Activated naive CD4-positive, alpha-beta T cell treated with anti-CD3 and anti-CD28 coated beads for 36 hours (primary cell): ENCODE measurements at regions not wholly inside any gene's neighbourhood (a gene's known extent, or its start where the extent isn't known, plus 50 kb on each side); places are given as distances from the start of the nearest gene placed in this dataset.

Experiments
- CTCF ChIA-PET: fragments of 350-600 bp; sonication (Branson Sonifier 250); formaldehyde crosslinking; loops from one replicate; lab custom pipeline; 2021; ENCODE audit warnings: antibody characterized with exemption; lab: Charles Lee
- DNase-seq: peaks from one replicate; pipeline ENCODE4 v3.0.0-alpha.2; 2020
- H3K27ac Mint-ChIP-seq: one replicate; pipeline ENCODE4 v1.8.0; 2021; ENCODE audit warnings: mild to moderate bottlenecking, mixed read lengths
- H3K27me3 Mint-ChIP-seq: one replicate; pipeline ENCODE4 v1.8.0; 2021; ENCODE audit warnings: low read depth, mixed read lengths
- H3K36me3 Mint-ChIP-seq: one replicate; pipeline ENCODE4 v1.8.0; 2021; ENCODE audit warnings: low read depth, mixed read lengths
- H3K4me1 Mint-ChIP-seq: one replicate; pipeline ENCODE4 v1.8.0; 2021; ENCODE audit warnings: low read depth, mixed read lengths
- H3K4me3 Mint-ChIP-seq: one replicate; pipeline ENCODE4 v1.8.0; 2021; ENCODE audit warnings: mild to moderate bottlenecking, moderate library complexity, mixed read lengths
- H3K9me3 Mint-ChIP-seq: one replicate; pipeline ENCODE4 v1.8.0; 2021; ENCODE audit warnings: mixed read lengths
- intact Hi-C: fragments of 100-400 bp; cut with micrococcal nuclease; formaldehyde crosslinking; loops from one replicate; pipeline ENCODE4 v1.15.1; 2023

DNA sequence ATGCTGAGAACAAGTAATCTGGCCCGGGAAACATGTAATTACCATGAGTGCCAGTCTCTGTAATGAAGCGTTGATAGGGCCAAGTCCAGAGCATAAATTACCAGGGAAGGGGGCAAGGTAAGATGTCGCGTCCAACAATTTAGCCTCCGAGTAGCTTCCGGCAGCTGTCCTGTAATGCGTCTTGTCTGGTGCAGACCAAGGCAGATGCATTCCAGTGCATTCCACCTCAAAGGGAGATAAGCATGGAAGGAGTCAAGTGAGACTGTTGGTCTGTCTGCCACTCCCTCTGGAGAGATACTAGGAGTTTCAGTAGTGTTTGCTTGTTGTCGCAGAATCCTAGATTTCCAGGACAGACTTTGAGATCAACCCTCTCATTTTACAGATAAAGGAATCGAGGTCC is 218.3 kb downstream of the AACS start:
- Mint-ChIP-seq H3K4me3 (no peak overlapping the region), H3K9me3 (no peaks in the 10 kb centered on the region)
- CTCF ChIA-PET: interaction anchor here (0.8 kb wide), 1 partner anchor 21 kb away, joined by 3 read pairs; no protein-coding TSS in a partner anchor

DNA sequence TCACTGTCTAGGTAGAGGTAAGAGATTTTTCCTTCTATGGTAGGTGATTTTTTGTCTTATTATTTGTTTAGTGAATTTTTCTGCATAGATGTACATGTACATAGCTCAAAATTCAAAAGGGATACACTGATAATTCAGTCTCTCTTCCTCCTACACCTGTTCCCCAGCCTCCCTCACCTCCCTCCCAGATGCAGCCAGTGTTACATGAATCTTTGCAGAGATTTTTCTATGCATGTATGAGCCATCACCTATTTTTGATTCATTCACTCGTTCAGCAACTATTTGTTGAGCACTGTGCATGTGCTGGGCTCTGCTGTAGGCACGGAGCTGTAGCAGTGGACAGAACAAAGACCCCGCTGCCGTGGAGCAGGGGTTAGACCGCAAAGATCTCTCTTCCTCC is 218.9 kb downstream of the AACS start:
- Mint-ChIP-seq H3K27ac (no peak overlapping the region), H3K9me3 (no peaks in the 10 kb centered on the region), H3K36me3 (no peaks in the 10 kb centered on the region), H3K27me3 (peaks cover 15% of the 10 kb centered on the region), H3K4me3 (no peak overlapping the region), H3K4me1 (peaks cover 5% of the 10 kb centered on the region)
- no peak for DNase-seq
- CTCF ChIA-PET: no interaction called here
- intact Hi-C loops: no loop called here

More for the DNA sequence above, 218.3 kb downstream of the AACS start:
- Mint-ChIP-seq H3K4me1 (peaks cover 5% of the 10 kb centered on the region), H3K27me3 (peaks cover 15% of the 10 kb centered on the region), H3K27ac (no peak overlapping the region), H3K36me3 (no peaks in the 10 kb centered on the region)
- intact Hi-C loops: no loop called here
- DNase-seq: no peak

- DNase-seq: no peak
- no peak overlapping the region for H3K4me3 Mint-ChIP-seq
- CTCF ChIA-PET: no interaction called here
- peaks cover 15% of the 10 kb centered on the region for H3K27me3 Mint-ChIP-seq
- H3K9me3 Mint-ChIP-seq: no peaks in the 10 kb centered on the region
- no peak overlapping the region for H3K27ac Mint-ChIP-seq
- H3K36me3 Mint-ChIP-seq: no peaks in the 10 kb centered on the region
- intact Hi-C loops: no loop called here
- peaks cover 5% of the 10 kb centered on the region for H3K4me1 Mint-ChIP-seq
These were observed 219.9 kb downstream of the AACS start for GRCh38 chr12:125284945-125285685.

- Mint-ChIP-seq H3K27ac (no peak overlapping the region), H3K36me3 (no peaks in the 10 kb centered on the region), H3K4me1 (no peaks in the 10 kb centered on the region), H3K9me3 (no peaks in the 10 kb centered on the region), H3K4me3 (no peak overlapping the region), H3K27me3 (peaks cover 6% of the 10 kb centered on the region)
- CTCF ChIA-PET: no interaction called here
- DNase-seq: no peak
- intact Hi-C loops: no loop called here
These were observed 220.9 kb downstream of the AACS start for GRCh38 chr12:125286005-125286727.

- CTCF ChIA-PET: no interaction called here
- H3K36me3 Mint-ChIP-seq: no peaks in the 10 kb centered on the region
- peaks cover 2% of the 10 kb centered on the region for H3K27me3 Mint-ChIP-seq
- H3K4me1 Mint-ChIP-seq: no peaks in the 10 kb centered on the region
- intact Hi-C loops: no loop called here
- no peak overlapping the region for H3K4me3 Mint-ChIP-seq
- DNase-seq: no peak
- no peaks in the 10 kb centered on the region for H3K9me3 Mint-ChIP-seq
- no peak overlapping the region for H3K27ac Mint-ChIP-seq
These were observed 222.1 kb downstream of the AACS start for GRCh38 chr12:125287155-125287847.

- CTCF ChIA-PET: no interaction called here
- no peak overlapping the region for H3K4me3 Mint-ChIP-seq
- H3K4me1 Mint-ChIP-seq: no peaks in the 10 kb centered on the region
- peaks cover 3% of the 10 kb centered on the region for H3K9me3 Mint-ChIP-seq
- DNase-seq: no peak
- intact Hi-C loops: no loop called here
- H3K27me3 Mint-ChIP-seq: peaks cover 5% of the 10 kb centered on the region
- H3K36me3 Mint-ChIP-seq: no peaks in the 10 kb centered on the region
- H3K27ac Mint-ChIP-seq: no peak overlapping the region
These were observed 224.0 kb downstream of the AACS start for GRCh38 chr12:125288931-125289928.

DNA sequence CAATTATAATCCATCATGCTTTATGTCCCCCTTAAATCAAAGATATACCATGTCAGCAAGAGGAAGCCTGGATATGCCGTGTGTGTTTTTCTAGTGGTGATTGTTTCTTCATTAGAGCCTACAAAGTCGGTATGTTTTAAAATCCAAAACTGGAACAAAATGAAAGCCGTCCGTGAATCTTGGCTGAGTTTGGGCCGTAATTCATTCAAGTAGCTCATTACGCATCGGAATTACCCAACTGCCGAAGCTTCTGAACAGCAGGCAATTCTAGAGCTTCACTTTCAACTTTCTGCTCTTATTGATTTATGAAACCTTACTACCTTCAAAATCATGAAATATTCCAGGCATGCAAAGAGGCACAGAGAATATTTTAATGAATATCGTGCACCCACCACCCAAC is 224.7 kb downstream of the AACS start:
- no peak for DNase-seq
- intact Hi-C loops: no loop called here
- H3K27ac Mint-ChIP-seq: no peak overlapping the region
- no peaks in the 10 kb centered on the region for H3K36me3 Mint-ChIP-seq
- CTCF ChIA-PET: no interaction called here
- H3K4me3 Mint-ChIP-seq: no peak overlapping the region
- H3K4me1 Mint-ChIP-seq: no peaks in the 10 kb centered on the region
- peaks cover 7% of the 10 kb centered on the region for H3K27me3 Mint-ChIP-seq
- H3K9me3 Mint-ChIP-seq: peaks cover 3% of the 10 kb centered on the region

GRCh38 chr12:125292700-125293099 is 227.5 kb downstream of the AACS start:
- DNase-seq: no peak
- intact Hi-C loops: no loop called here
- no peak overlapping the region for H3K4me3 Mint-ChIP-seq
- CTCF ChIA-PET: no interaction called here
- peaks cover 3% of the 10 kb centered on the region for H3K9me3 Mint-ChIP-seq
- H3K36me3 Mint-ChIP-seq: no peaks in the 10 kb centered on the region
- H3K27me3 Mint-ChIP-seq: peaks cover 10% of the 10 kb centered on the region
- H3K4me1 Mint-ChIP-seq: no peaks in the 10 kb centered on the region
- no peak overlapping the region for H3K27ac Mint-ChIP-seq

- no peak overlapping the region for H3K4me3 Mint-ChIP-seq
- peaks cover 13% of the 10 kb centered on the region for H3K27me3 Mint-ChIP-seq
- intact Hi-C loops: no loop called here
- H3K9me3 Mint-ChIP-seq: peaks cover 3% of the 10 kb centered on the region
- H3K4me1 Mint-ChIP-seq: no peaks in the 10 kb centered on the region
- CTCF ChIA-PET: no interaction called here
- no peaks in the 10 kb centered on the region for H3K36me3 Mint-ChIP-seq
- no peak for DNase-seq
- no peak overlapping the region for H3K27ac Mint-ChIP-seq
These were observed 230.3 kb downstream of the AACS start for GRCh38 chr12:125295550-125295949.

DNA sequence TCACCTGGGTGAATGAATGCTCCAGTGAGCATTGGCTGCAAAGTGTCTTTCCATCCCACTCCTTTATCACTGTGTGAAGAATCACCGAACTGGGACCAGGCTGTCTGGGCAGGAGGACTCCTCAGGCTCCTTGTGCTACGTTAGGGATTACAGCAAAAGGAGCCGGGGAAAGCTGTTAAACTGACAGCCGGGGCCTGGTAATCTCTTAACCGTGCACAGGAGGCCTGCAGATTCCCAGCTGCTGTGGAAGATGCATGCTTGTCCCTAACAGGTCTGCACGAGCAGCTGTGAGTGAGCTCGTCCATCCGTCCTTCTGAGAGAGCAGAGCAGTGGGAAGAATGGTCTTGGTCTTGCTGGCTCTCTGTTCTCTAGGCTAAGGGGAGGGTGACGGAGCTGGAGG is 231.5 kb downstream of the AACS start:
- no peak for DNase-seq
- Mint-ChIP-seq H3K9me3 (peaks cover 3% of the 10 kb centered on the region), H3K27me3 (peaks cover 13% of the 10 kb centered on the region), H3K4me1 (no peaks in the 10 kb centered on the region), H3K27ac (no peak overlapping the region), H3K36me3 (no peaks in the 10 kb centered on the region), H3K4me3 (no peak overlapping the region)
- intact Hi-C loops: no loop called here
- CTCF ChIA-PET: no interaction called here

GRCh38 chr12:125299840-125300239 is 234.6 kb downstream of the AACS start:
- H3K9me3 Mint-ChIP-seq: no peaks in the 10 kb centered on the region
- H3K4me1 Mint-ChIP-seq: no peaks in the 10 kb centered on the region
- CTCF ChIA-PET: no interaction called here
- no peak overlapping the region for H3K4me3 Mint-ChIP-seq
- H3K27me3 Mint-ChIP-seq: peaks cover 10% of the 10 kb centered on the region
- intact Hi-C loops: no loop called here
- no peak for DNase-seq
- H3K36me3 Mint-ChIP-seq: no peaks in the 10 kb centered on the region
- no peak overlapping the region for H3K27ac Mint-ChIP-seq

DNA sequence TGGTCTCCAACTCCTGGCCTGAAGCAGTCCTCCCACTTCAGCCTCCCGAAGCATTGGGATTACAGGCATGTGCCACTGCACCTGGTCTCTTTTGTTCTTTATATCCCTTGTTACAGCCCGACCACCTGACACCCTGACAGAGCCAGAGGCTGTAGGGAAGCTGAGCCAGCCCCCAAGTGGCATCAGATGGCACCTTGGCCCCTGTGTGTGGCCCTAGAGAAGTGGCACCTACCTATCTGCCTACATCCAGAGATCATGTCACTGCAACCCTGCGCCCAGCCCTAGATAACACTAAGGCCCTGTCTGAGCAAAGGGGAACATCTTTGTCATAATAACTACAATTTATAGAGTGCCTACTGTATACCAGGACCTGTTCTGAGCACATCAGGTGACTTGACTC is 235.0 kb downstream of the AACS start:
- Mint-ChIP-seq H3K36me3 (no peaks in the 10 kb centered on the region), H3K4me1 (no peaks in the 10 kb centered on the region), H3K27me3 (peaks cover 6% of the 10 kb centered on the region), H3K9me3 (no peaks in the 10 kb centered on the region), H3K27ac (no peak overlapping the region), H3K4me3 (no peak overlapping the region)
- intact Hi-C loops: no loop called here
- CTCF ChIA-PET: interaction anchor here (1.1 kb wide), 1 partner anchor 92 kb away, joined by 3 read pairs; no protein-coding TSS in a partner anchor
- DNase-seq: no peak
